ENCODE measurements at regions not wholly inside any gene's neighbourhood (a gene's known extent, or its start where the extent isn't known, plus 50 kb on each side); places are given as distances from the start of the nearest gene placed in this dataset.
"Not testable (repeated sequence)": the region's sequence is repeated elsewhere in the genome, so short reads cannot be mapped to it uniquely, and the experiment has no call there.

DNA sequence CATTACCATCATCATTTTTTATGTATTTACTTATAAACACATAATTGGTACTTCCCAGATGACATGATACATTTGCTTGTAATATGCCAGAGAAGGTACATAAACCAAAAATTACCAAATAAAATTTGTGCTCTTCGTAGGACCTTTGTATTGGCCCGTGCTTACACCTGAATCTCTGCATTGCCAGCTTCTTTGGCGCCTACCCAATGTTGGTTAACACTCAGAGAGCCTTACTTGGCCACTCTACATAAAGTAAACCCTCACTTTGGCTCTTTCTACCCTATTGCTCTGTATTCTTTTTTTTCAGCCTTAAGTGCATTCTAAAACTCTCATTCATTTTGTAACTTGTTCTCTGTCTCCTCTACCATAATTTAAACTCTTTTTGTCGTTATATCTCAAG, 148.1 kb upstream of the ZNF608 start:
- DNase-seq (ENCODE audit: low read depth in 2 of 2) = no peak

DNA sequence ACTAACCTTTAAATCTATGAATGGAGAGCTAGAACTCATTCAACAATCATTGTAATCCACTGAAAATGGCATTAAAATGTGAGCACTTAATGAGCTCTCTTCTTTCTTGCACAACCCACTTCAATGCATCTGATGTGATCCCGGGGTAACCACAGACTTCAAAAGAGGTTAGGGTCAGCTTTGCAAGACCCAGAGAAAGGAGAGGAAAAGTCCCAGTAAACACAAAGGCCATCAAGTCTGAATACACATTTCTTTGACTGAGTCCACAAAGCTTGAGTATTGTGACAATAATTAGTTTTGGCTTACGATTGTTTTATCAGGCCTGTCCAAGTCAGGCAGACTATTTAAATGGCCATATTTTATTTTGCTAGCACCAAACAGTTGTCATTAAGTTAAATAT, 148.8 kb upstream of the ZNF608 start:
- DNase-seq (ENCODE audit: low read depth in 2 of 2) = no peak

DNA sequence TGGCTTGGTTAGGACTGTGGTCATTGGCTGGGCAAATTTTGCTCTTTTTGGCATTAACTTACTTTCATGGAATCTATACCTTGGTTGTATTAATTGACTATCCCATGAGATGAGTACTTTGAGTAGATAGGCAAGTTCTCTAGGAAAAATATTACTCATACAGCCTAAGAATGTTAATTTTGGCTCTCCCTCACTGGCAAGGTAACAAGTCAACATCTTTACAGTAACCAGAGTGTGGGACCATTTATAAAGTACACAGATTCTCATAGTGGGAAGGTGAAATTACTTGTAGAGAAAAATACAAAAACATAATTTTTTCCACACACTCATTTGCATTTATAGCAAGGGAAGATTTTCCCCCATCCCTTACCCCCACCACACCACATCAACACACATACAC, 154.6 kb upstream of the ZNF608 start:
- no peak for DNase-seq (ENCODE audit: low read depth in 2 of 2)

DNA sequence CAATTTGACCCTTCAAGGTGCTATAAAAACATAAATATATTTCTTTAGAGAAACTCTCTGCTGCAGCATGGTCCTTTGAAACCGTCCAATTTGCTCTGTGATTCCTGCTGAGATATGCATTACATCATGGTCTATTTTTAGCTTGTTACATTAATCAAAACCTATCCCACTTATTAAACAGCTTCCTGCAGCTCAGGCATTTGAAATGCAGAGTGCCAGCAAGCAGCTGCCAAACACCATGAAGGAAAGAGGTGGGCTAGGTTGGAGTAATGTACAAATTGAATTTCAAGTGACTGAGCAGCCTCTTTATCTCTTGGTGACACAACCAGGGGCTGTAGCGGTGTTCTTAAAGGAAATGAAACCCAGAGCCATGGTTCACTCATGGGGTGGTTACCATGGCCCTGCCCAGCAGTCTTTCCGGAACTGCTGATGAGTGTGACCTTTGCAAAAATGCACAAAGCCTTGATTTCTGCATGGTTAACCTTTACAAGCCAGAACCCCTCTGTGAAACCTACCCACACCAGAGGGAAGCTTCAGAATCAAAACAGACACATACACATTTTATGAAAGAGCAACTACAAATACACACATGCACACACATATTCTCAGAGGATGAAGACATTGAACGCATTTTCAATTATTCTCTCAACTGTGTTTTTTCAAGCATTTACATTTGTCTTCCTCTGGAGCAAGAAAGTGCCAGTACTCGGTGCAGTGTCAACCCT, 155.8 kb upstream of the ZNF608 start:
- DNase-seq (ENCODE audit: low read depth in 2 of 2) = peak in 1 of 2 donors; percentile 8

DNA sequence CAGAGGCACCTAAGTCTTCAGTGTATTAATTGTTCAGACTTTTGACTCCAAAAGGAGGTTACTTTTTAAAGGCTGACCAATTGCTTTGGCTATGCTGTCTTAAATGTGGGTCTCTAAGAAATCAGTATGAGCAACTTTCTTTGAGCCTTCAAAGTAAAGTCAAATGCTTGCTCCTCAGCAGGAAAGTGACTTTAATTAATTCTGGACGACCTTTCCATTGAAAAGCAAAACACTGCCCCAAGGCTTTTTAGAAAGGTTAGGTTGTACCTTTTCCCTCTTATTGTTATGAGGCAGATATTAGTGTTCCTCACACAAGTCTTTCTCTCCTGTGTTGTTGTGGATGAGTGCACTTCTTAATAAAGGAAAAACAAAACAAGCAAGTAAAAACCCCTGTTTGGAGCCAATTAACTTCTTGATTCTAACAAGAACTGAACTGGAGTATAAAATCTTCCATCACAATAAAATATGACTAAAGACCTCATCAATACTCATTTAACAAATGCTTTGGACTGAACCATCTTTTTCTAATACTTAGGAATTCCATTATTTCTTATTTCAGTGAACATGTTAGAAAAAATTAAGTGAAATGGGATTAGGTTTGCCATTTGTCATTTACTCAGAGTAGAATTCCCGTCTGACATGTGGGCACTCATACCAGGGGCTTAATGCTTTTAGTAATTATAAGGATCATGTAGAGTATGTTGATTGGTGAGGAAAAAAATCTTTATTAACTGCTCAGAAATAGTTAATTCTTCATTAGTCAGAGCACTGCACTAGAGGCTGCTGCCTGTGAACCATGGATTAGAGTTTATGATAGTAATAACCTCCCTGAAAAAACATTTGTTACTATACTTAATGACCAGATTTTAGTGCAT, 159.1 kb upstream of the ZNF608 start:
- DNase-seq (ENCODE audit: low read depth in 2 of 2) = no peak

DNA sequence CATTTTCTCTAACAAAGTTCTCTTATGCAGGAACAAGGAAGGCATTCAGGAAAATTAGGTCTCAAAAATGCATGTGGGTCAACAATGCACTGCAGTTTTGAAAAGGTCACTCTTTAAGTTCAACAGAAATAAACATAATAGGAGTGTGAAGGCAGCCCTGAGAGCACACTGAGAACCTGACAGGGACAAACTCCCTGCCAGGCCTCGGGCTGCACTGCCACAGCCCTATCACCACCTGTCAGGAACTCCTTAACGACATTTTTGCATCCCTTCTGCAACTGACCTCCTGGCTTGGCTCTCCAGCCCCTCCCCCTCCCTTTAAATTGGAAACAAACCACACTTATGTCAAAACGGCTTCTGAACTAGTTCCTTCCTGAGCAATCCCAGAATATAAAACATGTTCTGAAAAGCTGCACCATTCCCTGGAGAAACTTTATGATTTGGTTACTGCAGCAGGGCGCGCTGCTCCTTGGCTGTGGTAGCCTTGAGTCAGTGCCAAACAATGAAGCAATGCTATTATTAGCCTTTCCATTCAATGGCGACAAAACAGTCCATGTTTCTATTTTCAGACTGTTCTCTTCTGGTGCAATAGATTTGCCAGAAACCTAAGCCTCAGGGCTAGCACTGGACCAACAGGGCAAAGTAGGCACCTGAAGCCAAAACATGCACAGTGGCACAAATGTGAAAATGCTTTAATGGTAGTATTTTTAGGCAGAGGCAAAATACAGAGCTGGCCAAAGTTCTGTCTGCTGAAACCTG, 160.1 kb upstream of the ZNF608 start:
- no peak for DNase-seq (ENCODE audit: low read depth in 2 of 2)

DNA sequence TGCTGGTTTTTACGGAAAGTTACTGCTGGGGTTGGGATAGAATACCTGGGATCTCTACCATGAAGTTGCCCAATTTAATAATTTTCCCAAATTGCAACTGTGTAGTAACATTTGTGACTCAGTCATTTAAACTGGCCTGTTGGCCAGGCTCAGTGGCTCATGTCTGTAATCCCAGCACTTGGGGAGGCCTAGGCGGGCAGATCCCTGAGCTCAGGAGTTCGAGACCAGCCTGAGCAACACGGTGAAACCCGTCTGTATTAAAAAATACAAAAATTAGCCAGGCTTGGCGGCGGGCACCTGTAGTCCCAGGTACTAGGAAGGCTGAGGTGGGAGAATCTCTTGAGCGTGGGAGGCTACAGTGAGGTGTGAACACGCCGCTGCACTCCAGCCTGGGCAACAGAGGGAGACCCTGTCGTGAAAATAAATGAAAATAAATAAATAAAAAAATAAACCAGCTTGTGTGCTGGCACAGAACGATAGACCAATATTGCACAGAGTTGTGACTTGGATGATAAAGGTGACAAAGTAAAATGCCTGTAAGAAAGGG, 160.7 kb upstream of the ZNF608 start:
- DNase-seq (ENCODE audit: low read depth in 2 of 2) = no peak

DNA sequence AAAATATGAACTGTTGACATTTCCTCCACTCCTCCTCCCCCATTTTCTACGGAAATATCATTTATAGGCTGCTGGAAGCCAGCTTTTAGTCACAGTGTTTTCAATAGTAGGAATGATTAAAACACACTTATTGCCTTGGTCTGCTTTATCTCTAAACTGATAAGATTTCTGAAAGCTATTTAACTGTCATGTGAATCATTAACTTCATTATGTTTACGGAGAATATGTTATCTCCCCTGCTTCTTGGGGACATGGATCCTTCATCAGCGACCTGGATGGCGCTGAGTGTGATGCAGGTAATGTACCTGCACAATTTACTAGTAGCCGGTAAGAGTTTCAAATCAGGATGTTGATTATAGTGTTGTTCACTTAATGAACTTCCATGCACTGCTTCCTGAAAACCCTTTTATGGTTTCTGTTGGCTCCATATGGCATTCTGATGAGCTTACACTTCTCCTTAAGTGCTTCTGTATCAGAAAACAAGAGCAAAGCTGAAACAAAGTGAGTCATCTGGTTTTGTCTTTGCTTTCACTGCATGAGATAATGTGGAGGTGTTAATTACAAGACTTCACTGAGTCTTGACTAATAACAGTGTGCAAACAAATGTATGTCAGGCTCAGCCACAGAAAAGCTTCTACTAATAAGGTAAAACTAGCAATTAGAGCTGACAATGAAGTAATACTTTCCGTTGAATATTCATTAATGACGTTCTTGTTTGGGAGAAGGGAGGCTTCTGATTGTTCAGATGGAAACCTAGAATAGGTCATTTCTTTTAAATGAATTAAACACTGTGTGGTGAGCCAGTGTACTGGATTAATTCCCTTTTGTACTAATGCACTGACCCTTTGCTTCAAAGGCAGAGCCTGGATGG, 162.4 kb upstream of the ZNF608 start:
- DNase-seq (ENCODE audit: low read depth in 2 of 2) = no peak

DNA sequence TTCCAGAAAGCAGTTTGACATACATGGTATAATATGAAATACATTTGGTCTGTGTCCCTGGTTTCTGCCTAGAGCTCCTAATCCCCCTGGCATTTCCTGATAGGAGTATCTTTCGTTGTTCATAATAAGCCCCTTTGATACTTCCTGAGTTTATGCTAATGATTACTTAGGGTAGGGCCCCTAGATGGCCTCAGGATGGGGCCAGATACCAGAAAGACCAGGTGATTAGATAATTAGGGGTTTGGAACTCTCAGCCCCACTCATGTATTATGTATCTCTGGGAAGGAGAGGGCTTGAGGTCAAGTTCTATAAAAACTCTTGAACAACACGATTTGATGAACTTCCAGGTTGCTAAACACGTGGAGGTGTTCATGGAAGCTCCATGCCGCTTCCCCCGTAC, 163.3 kb upstream of the ZNF608 start:
- DNase-seq (ENCODE audit: low read depth in 2 of 2) = no peak

DNA sequence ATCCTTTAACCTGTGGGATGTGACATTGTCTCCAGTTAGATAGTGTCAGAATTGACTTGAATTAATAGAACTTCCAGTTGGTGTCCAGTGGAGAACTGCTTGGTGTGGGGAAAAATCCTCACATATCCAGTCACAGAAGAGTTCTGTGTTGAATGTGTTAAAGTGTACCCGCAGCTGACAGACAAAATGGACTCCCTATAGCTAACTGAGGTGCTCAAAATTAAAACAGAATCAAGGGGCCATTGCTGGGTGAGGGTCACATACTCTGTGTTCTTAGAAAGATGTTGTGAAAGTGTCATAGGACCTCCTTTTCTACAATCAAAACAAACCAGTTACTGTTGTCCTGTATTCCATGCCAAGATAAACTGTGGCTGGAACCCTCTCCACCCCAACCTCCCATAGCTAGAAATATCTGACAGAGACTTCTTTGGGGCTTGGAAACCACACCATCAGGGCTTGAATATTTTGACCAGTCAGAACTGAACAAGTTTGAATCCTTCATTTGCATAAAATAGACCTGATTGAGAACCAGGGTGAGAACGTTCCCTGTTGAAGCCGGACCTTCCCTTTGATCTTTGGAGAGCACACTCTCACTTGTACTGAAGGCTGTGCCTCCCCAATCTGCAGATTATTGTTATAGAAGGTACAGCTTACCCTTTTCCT, 164.0 kb upstream of the ZNF608 start:
- no peak for DNase-seq (ENCODE audit: low read depth in 2 of 2)

DNA sequence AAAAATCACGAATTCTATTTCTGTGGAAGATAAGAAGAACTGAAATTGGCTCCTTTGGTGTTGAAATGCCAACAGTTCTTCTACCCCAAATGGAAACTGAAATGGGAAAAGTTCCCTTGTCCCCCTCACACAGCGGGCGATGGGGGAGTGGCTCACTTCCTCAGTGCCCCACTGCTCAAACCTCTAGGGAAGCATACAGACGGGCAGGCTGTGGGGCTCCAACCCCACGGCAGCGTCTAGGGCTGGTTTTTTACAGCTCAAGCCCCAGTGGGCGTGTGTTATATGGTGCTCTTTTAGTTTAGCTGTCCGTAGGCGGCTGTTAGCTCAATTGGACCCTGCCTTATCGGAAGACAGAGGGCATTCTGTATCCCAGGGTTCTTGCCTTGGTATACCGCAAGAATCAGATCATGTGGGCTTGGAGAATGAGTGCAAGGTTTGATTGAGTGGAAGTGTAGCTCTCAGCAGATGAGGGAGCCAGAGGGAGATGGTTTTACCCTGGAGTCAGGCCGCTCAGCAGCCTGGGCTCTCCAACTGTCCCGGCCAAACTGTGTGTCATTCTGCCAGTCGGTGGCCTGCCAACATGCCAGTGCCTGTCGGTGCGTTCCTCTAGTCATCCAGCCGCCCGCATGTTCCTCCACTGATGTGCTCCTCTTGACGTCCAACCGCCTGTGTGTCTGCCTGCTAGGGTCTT, 166.3 kb upstream of the ZNF608 start:
- no peak for DNase-seq (ENCODE audit: low read depth in 2 of 2)

DNA sequence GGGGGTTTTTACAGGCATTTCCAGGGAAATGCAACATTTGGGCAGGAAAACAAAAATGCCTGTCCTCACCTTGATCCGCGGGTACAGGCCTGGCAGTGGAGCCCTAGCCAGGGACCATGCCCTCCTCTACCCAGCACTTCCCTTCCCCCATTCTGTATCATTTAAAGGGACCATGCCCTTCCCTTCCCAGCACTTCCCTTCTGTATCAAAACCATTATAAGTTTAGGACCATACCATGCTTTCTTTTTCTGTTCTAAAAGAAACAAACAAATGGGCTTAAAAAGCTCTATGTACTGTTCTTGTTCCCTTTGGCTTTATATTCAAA, 166.9 kb upstream of the ZNF608 start:
- DNase-seq (ENCODE audit: low read depth in 2 of 2) = no peak

DNA sequence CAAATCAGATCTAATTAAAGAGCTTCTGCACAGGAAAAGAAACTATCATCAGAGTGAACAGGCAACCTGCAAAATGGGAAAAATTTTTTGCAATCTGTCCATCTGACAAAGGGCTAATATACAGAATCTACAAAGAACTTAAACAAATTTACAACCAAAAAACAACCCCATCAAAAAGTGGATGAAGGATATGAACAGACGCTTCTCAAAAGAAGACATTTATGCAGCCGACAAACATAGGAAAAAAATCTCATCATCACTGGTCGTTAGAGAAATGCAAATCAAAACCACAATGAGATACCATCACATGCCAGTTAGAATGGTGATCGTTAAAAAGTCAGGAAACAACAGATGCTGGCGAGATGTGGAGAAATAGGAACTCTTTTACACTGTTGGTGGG, 169.9 kb upstream of the ZNF608 start:
- DNase-seq (ENCODE audit: low read depth in 2 of 2) = not testable (repeated sequence)

DNA sequence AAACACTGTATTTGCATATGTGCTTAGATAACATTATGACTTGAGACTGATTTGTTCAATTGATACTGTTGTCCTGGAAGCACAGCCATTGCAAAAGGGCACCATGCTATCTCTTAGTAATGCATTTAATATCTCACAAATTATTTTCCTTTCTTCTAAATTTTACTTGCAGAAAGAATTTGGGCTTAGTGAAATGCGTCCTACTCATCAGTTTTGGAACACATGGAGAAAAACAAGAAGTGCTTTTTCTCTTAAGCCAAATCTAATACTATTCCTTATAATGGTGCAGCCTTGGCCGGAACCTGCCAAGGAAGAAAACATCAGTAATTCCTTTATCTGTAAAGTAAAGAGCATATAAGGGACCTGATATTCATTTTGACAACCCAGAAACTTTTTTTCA, 172.2 kb upstream of the ZNF608 start:
- DNase-seq (ENCODE audit: low read depth in 2 of 2) = no peak

DNA sequence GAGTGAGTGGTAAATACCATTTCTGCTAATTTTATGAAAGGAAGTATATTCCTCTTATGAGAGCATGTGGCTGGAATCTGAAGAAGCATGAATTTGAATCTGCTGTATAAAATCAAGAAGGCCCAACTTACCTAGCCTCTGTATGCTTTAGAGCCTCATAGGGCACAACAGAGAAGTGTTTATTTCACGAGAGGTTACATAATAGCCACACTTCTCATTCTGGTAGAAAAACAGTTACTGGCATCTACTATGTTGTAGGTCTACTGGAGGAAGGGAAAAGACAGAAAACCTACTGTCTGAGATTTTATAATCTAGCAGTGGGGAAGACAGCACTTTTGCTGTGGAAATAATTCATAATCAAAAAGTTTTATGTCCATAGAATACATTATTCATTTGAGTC, 172.6 kb upstream of the ZNF608 start:
- no peak for DNase-seq (ENCODE audit: low read depth in 2 of 2)

DNA sequence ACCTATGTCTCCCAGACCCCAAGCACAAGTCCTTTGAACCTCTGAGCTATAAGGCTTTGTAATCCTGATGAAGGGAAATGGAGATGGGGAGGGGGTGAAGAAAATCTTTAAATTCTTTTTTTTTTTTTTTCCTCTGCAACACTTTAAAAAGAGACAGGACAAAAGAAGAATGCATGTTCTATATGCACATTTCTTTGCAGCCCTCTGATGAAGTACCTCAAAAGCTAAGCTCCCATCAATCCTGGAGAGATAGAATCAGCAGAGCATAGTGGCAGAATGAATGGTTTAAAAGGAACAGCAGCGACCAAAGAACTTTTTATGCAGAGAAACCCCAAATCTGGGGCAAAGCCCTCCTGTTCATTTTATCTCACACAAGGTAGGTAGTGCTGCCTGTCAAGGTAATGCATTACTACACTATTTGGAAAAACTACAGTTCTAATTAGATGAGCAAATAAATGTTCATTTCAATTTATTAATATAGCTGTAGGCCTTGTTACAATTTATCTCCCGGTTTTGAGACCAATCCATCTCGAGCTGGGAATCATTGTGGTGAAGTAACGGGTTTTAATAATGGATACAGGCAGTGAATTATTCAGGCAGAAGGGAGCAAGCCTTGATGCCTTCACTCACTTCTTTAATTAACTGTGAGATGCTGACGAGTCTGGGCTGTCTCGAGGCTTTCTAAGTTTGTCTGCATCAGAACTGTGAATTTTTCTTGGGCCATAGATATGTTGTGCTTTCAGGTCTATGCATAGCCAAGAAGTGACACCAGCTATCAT, 173.5 kb upstream of the ZNF608 start:
- DNase-seq (ENCODE audit: low read depth in 2 of 2) = no peak

DNA sequence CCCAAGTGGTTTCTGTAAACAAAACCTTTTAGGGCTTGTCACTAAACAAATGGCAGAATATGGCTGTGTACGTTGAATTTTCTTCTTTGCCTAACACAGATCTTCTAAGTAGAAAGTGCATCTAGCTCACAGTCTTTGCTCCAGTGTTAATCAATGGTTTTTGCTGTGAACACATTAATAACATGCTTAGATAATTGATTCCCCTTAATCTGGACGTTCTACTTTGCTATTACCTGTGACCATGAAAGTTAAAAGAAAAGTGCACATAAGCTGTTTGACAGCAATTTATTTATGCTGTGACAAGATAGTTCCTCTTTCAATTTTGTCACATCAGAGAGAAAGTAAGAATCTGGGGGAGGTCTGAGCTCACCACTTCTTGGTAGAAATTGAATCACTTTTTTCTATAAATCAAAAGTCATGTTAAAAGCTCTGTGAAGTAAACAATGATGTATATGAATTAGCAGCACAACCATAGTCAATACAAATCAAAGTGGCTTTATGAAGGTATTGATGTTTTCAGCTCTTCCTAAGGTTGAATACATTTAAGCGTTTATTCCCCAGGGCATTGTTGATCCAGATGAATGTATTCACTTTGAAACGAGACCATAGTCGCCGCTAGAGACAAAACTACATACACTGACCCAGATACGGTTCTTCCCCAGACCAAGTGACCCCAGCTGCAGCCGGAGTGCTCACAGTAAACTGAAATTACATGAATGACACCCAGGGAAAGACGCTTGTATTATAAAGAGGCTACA, 174.6 kb upstream of the ZNF608 start:
- no peak for DNase-seq (ENCODE audit: low read depth in 2 of 2)

DNA sequence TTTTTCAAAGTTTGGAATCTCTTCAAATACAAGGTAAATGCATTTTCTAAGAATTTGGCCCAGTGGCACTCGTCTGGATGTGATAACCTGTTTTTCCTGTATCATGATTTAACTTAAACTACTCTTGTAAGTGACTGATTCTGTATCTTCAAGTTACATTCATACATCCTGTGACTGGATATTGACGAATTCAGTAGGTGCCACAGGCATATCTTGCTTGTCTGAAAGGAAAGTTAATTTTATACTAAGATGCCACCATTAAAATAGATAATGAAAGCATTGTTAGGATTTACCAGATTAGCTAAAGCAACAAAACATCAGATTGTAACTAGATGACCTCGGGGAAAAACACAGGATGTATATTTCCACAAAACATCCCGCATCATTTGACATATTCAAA, 175.3 kb upstream of the ZNF608 start:
- no peak for DNase-seq (ENCODE audit: low read depth in 2 of 2)
